ENCODE measurements at regions not wholly inside any gene's neighbourhood (a gene's known extent, or its start where the extent isn't known, plus 50 kb on each side); places are given as distances from the start of the nearest gene placed in this dataset.

DNA sequence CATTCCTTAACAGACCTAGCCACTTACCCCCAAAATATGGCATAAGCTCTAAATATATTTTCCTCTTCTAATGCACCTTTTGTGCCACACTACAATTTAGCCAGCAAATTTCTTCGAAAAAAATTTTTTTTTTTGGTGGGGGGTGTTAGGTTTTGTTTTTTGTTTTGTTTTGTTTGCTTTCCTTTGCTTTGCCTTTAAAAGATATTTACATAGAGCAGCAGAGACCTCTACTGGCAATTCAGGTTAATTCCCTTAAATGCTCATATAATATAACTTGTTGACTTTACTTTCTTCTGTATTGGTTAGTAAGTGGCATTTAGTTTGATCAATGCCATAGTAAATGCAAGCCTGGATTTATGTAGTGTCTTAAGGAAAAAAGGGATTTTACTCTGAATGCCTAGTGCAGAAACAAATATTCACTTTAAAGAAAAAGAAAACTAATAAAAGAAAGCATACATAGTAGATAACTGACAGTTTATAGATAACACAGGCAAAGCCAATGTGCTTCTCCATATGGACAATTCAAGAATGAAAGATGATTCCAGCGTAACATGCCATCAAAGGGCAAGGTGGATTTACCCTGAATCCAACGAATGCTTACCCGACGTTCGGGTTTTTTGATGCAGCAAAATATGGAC lies 1250.6 kb downstream of the GATA3 start:
- H3K9me3 Mint-ChIP-seq (ENCODE audit: unreplicated experiment) = no peaks in the 10 kb centered on the region
- H3K27ac Mint-ChIP-seq (ENCODE audit: unreplicated experiment) = no peak overlapping the region
- DNase-seq = no peak
- TF ChIP-seq, protein P1, sequence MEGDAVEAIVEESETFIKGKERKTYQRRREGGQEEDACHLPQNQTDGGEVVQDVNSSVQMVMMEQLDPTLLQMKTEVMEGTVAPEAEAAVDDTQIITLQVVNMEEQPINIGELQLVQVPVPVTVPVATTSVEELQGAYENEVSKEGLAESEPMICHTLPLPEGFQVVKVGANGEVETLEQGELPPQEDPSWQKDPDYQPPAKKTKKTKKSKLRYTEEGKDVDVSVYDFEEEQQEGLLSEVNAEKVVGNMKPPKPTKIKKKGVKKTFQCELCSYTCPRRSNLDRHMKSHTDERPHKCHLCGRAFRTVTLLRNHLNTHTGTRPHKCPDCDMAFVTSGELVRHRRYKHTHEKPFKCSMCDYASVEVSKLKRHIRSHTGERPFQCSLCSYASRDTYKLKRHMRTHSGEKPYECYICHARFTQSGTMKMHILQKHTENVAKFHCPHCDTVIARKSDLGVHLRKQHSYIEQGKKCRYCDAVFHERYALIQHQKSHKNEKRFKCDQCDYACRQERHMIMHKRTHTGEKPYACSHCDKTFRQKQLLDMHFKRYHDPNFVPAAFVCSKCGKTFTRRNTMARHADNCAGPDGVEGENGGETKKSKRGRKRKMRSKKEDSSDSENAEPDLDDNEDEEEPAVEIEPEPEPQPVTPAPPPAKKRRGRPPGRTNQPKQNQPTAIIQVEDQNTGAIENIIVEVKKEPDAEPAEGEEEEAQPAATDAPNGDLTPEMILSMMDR (IDR thresholded peaks at IDR 0.05; ENCODE audit: partially characterized antibody, unreplicated experiment) = peak; percentile 15
- H3K27me3 Mint-ChIP-seq (ENCODE audit: unreplicated experiment) = no peaks in the 10 kb centered on the region
- H3K4me3 Mint-ChIP-seq (ENCODE audit: unreplicated experiment) = no peak overlapping the region
- H3K36me3 Mint-ChIP-seq (ENCODE audit: unreplicated experiment) = no peaks in the 10 kb centered on the region
- H3K4me1 Mint-ChIP-seq (ENCODE audit: low read depth, unreplicated experiment) = no peaks in the 10 kb centered on the region

DNA sequence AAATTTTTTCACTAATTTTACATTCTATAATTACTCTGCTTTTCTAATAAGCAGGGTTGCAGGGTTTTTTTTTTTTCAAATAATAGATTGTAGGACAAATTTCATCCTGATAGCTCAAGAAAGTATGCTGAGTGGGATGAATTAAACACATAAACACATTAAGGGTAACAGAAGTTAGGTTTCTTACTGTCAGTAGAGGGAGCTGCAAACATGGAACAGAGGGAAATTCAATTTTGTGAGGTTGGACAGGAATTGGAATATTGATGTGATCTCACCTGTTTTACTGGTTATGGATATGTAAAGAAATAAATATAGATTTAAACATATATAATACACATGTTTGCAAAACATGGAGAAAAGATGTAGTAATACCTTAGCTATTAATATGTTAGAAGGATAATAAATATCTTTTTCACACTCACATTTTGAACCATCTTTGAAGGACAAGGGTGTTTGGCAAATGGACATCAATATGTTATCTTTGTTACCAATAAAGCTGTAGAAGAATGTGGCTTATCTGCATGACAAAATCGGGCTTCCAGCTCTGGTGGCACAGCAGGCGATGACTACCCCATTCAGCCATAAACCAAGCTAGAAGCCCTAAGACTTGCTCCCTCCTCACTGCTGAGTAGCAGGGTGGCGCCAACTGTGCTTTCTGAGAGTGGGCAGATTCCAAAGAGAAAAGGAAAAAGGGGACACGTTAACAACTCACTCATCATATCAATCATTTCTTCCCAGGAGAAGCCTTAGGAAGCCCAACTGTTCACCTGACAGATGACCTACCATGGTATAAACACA lies 1257.4 kb downstream of the GATA3 start:
- no peaks in the 10 kb centered on the region for H3K27me3 Mint-ChIP-seq (ENCODE audit: unreplicated experiment)

DNA sequence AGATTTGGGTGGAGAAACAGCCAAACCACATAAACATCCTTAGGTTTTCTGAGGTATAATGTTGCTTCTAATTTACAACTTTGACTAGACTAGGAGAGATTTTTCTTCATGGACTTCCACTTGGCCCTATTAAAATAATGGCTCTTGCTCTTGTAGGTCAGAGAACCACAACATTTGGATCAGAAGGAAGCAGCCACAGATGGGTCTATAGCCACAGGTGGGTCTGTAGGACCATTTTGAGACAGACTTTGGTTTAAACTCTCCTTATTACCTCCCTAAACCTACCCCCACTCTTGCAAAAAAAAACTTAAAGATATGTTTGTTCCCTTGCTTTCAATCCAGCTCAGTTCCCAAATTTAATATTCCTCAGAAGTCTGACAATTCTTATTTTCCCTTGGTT lies 1260.8 kb downstream of the GATA3 start:
- no peak for DNase-seq
- Mint-ChIP-seq H3K27me3 (ENCODE audit: unreplicated experiment) (no peaks in the 10 kb centered on the region), H3K9me3 (ENCODE audit: unreplicated experiment) (no peaks in the 10 kb centered on the region), H3K27ac (ENCODE audit: unreplicated experiment) (no peak overlapping the region), H3K4me3 (ENCODE audit: unreplicated experiment) (no peak overlapping the region), H3K36me3 (ENCODE audit: unreplicated experiment) (no peaks in the 10 kb centered on the region), H3K4me1 (ENCODE audit: low read depth, unreplicated experiment) (peaks cover 7% of the 10 kb centered on the region)
- TF ChIP-seq, protein P1 (IDR thresholded peaks at IDR 0.05; ENCODE audit: partially characterized antibody, unreplicated experiment) = no peak

More for the DNA sequence above, 1257.4 kb downstream of the GATA3 start:
- H3K36me3 Mint-ChIP-seq (ENCODE audit: unreplicated experiment) = no peaks in the 10 kb centered on the region
- no peak overlapping the region for H3K4me3 Mint-ChIP-seq (ENCODE audit: unreplicated experiment)
- TF ChIP-seq, protein P1 (IDR thresholded peaks at IDR 0.05; ENCODE audit: partially characterized antibody, unreplicated experiment) = peak; percentile 31
- no peaks in the 10 kb centered on the region for H3K9me3 Mint-ChIP-seq (ENCODE audit: unreplicated experiment)
- DNase-seq = no peak
- no peaks in the 10 kb centered on the region for H3K4me1 Mint-ChIP-seq (ENCODE audit: low read depth, unreplicated experiment)
- H3K27ac Mint-ChIP-seq (ENCODE audit: unreplicated experiment) = no peak overlapping the region

DNA sequence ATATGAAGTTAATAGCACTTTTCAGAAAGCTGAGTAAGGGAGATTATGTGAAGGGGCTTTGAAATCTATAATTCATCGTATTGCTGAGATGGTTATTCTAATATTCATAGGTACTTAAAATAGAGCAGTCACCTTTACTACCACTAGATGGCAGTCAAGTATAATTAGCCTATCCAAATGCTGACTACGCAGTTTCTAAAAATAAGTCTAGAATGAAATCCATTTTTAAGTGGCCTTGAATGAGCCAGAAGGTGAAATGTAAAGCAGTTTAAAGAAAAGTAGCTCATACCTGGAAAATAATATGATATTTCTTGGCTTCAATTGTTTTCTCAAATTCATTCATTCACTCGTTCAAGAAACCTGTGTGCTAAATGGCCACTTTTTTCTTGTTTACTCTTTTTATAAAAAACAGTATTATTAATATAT lies 1277.1 kb downstream of the GATA3 start:
- H3K27ac Mint-ChIP-seq (ENCODE audit: unreplicated experiment) = no peak overlapping the region
- no peaks in the 10 kb centered on the region for H3K9me3 Mint-ChIP-seq (ENCODE audit: unreplicated experiment)
- H3K4me1 Mint-ChIP-seq (ENCODE audit: low read depth, unreplicated experiment) = no peaks in the 10 kb centered on the region
- no peaks in the 10 kb centered on the region for H3K27me3 Mint-ChIP-seq (ENCODE audit: unreplicated experiment)
- TF ChIP-seq, protein P1 (IDR thresholded peaks at IDR 0.05; ENCODE audit: partially characterized antibody, unreplicated experiment) = peak; percentile 87
- no peak overlapping the region for H3K4me3 Mint-ChIP-seq (ENCODE audit: unreplicated experiment)
- peaks cover 5% of the 10 kb centered on the region for H3K36me3 Mint-ChIP-seq (ENCODE audit: unreplicated experiment)
- no peak for DNase-seq

DNA sequence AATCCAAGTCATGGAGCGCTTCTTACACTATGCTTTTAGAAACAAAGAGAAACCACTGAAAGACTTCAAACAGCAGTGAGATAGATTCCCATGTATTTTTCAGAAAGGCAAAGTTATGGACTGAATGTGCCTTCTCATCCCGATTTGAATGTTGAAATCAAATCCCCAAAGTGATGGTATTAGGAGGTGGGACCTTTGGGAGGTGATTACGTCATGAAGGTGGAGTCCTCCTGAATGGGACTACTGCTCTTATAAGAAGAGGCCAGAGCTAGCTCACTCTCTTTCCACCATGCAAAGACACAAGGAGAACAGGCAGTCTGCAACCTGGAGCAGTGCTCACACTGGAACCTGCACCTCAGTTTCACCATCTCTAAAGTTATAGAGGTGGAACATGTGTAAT lies 1279.8 kb downstream of the GATA3 start:
- Mint-ChIP-seq H3K4me1 (ENCODE audit: low read depth, unreplicated experiment) (no peaks in the 10 kb centered on the region), H3K9me3 (ENCODE audit: unreplicated experiment) (no peaks in the 10 kb centered on the region), H3K27ac (ENCODE audit: unreplicated experiment) (no peak overlapping the region), H3K36me3 (ENCODE audit: unreplicated experiment) (peaks cover 5% of the 10 kb centered on the region), H3K27me3 (ENCODE audit: unreplicated experiment) (no peaks in the 10 kb centered on the region), H3K4me3 (ENCODE audit: unreplicated experiment) (no peak overlapping the region)
- DNase-seq = no peak
- TF ChIP-seq, protein P1 (IDR thresholded peaks at IDR 0.05; ENCODE audit: partially characterized antibody, unreplicated experiment) = no peak
